ENCODE measurements at regions not wholly inside any gene's neighbourhood (a gene's known extent, or its start where the extent isn't known, plus 50 kb on each side); places are given as distances from the start of the nearest gene placed in this dataset.

DNA sequence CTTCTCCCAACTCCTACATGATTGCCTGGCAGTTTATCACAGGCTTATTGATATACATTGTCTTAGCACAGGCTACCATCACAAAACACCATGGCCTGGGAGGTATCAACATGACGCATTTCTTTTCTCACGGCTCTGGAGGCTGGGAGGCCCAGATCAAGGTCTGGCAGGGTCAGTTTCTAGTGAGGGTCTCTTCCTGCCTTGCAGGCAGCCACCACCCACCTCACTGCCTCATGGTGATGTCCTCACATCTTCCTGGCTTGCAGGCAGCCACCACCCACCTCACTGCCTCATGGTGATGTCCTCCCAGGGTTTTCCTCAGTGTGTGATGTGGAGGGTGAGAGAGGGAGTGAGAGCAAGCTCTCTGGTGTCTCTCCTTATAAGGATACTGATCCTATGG lies 599.3 kb upstream of the MKI67 start (continued):
- TF ChIP-seq, protein P1, sequence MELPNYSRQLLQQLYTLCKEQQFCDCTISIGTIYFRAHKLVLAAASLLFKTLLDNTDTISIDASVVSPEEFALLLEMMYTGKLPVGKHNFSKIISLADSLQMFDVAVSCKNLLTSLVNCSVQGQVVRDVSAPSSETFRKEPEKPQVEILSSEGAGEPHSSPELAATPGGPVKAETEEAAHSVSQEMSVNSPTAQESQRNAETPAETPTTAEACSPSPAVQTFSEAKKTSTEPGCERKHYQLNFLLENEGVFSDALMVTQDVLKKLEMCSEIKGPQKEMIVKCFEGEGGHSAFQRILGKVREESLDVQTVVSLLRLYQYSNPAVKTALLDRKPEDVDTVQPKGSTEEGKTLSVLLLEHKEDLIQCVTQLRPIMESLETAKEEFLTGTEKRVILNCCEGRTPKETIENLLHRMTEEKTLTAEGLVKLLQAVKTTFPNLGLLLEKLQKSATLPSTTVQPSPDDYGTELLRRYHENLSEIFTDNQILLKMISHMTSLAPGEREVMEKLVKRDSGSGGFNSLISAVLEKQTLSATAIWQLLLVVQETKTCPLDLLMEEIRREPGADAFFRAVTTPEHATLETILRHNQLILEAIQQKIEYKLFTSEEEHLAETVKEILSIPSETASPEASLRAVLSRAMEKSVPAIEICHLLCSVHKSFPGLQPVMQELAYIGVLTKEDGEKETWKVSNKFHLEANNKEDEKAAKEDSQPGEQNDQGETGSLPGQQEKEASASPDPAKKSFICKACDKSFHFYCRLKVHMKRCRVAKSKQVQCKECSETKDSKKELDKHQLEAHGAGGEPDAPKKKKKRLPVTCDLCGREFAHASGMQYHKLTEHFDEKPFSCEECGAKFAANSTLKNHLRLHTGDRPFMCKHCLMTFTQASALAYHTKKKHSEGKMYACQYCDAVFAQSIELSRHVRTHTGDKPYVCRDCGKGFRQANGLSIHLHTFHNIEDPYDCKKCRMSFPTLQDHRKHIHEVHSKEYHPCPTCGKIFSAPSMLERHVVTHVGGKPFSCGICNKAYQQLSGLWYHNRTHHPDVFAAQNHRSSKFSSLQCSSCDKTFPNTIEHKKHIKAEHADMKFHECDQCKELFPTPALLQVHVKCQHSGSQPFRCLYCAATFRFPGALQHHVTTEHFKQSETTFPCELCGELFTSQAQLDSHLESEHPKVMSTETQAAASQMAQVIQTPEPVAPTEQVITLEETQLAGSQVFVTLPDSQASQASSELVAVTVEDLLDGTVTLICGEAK (IDR thresholded peaks at IDR 0.05) = no peak
- TF ChIP-seq, protein P1 (CRISPR knock-in tag; IDR thresholded peaks at IDR 0.05) = no peak
- TF ChIP-seq ATF6 (CRISPR knock-in tag; conservative IDR thresholded peaks at IDR 0.05) (no peak), TCF7 (IDR thresholded peaks at IDR 0.05; ENCODE audit: low read depth) (no peak)

All from HepG2 (cell line).